ENCODE measurements at regions not wholly inside any gene's neighbourhood (a gene's known extent, or its start where the extent isn't known, plus 50 kb on each side); places are given as distances from the start of the nearest gene placed in this dataset.

DNA sequence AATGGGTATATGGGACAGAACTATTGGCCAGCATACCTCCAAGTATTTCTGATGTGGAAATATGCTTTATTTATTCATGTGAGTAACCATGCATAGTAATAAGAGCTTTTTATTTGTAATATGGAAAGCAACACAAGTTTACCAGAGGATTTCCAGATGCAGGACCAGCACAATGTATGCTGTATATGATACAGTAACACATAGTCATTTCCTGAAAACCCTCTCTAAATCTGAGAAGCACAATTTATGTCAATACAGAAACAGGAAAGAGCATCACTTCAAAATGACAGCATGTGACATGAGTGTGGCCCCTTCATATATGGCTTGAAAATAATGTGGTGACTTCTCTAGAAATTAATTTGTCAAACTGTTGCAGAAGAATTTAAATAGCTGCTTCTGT is 1134.7 kb upstream of the ADGRL2 start:
- DNase-seq, result no peak

DNA sequence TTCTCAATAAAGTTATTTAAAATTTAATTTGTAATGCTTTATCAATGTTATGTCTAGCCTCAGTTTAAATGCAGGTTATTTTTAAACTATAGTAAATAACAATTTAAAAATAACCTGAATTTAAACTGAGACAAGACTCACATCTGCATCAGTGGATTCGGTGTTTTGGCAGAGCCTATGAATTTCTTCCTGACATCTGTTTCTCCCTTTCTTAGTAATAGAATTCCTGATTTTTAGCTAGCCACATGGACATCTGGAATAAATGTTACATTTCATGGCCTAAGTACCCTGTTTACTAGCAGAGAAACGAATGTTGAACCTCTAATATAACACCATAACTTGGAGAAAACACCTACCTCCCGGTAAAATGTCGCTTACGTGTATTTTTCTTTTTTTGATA is 1141.6 kb upstream of the ADGRL2 start:
- DNase-seq, result no peak

DNA sequence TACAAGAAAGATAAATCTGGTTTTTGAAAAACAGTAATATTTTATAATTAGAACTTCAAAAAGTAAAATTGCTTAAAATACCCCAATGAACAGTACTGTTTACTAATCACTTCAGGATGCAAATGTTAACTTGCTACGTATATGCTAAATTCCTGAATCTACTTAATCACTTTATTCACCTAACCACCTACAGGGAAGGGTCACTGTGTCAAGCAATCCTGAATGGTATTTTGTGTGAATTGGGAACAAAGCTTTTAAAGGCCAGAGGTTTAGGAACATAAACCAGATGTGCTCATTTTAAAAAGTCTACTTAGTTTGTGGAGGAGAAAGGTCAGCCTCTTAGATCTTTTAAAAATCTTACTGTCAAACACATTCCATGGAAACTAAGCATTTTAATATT is 1143.0 kb upstream of the ADGRL2 start:
- DNase-seq, result no peak

DNA sequence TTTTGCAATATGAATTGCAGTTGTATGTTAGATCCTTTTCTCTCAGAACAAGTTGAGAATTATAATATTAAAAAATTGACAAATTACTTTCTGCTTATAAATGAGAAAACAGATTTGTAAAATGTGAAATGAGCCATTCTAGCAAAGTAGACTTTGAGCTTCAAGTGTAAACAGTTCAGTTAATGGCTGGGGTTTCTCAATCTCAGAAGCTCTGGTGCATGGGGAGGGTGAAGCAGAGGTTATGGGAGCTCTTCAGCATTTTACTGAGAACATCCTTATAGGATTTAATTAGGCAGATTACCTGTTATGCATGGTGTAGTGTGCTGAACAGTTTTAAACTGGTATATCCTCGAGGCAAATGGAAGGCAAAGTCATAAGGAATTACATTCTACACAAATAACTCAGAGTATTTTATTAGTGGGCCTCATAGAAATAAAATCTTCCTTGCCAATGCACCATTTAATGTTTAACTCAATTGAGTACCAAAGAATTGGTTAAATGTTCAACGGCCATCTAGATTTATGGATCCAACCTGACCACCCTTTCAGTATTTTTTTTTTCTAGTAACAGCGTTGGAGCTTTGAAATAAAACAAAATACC is 1143.6 kb upstream of the ADGRL2 start:
- no peak for DNase-seq

DNA sequence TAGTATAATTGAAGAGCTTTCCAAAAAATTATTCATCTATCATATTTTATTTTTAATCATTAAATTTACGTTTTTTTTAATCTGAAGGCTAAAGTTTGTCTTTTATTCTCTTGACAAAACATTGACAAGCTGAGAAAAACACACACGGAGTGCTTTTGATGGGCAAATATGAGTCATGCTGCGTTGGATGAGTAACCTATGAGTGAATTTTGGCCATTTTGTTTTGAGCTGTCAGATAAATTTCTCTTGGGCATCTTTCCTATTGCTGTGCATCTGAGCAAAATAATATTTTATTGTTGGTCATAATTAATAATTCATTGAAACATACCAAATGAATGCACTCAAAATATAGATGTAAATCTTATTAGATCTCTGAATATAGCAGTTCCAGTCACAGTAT is 1144.1 kb upstream of the ADGRL2 start:
- no peak for DNase-seq

DNA sequence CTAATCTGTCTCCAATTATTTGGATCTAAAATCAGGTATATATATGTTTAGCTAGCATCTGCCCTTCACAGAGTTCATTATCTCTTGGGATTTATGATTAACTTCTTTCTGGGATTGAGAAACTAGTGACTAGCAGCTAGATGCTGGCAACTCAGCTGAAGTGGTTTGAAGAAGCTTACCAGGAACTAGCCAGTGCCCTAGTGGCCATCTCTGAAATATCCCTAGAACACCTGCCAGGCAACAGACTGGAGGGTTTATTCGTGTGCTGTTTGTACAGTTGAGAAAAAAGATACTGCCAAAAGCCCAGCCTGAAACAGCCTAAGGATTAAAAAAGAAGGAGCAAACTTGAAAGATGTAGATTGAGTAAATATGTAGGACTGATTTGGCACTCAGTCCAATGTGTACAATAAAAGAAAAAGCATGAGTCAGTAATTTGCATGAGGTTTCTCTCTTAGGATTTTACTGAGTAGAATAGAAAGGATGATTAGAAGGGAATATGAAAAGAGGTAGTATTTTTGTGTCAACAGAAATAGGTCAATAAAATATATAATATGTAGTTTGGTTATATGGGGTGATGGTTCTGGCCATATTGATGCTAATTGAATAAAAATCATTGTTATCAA is 1144.6 kb upstream of the ADGRL2 start:
- no peak for DNase-seq

DNA sequence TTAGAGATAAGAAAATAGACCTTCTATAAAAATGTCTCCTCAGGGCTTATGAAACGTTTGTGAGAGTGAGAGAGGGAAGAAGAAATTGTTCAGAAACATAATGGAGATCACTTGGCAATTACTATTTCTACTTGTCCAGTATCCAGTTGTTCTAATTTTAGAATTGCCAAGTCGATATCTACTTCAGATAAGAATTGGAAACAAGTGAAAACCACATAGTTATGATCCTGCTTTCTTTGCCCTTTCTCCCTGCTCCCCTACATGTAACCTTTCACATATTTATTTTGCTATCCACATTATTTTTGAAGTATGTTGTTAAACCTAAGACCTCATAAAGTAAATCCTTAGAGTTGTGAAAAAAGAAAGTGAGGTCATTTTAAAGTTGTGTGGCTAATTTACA is 1154.7 kb upstream of the ADGRL2 start:
- no peak for DNase-seq

DNA sequence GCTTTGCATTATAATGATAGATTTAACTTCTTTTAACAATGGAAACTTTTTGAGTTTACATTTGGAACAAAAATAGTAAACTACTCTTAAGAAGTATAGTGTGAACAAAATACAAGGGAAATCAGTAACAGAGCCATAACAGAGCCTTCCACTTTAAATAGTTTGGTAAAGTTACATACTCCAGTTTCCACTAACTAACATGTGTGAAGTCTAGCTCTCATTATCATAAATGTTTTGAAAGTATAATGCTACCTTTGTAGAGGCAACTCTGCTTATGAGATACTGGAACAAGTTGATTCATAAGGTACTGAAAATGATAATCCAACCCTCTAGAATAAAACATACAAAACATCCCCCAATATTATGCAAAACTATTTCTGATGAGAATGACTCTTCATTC is 1155.1 kb upstream of the ADGRL2 start:
- DNase-seq, result no peak

DNA sequence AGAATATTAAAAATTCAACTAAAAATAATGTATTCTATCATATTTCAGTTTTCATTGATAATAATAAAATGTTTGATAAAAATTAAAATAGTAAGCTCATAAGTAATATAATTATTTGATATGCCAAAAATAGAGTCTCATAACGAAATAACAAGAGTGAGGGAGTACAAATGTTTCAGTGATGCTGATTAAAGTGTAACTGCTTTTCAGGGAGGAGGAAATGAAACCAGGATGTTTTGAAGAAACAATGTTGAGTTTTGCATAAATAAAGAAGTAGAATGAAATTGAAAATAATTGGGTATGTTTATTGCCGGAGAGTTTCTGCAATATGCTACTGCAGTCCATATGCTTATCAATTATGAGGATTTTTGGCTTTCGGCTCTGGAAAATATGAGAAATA is 1159.8 kb upstream of the ADGRL2 start:
- DNase-seq, result no peak

DNA sequence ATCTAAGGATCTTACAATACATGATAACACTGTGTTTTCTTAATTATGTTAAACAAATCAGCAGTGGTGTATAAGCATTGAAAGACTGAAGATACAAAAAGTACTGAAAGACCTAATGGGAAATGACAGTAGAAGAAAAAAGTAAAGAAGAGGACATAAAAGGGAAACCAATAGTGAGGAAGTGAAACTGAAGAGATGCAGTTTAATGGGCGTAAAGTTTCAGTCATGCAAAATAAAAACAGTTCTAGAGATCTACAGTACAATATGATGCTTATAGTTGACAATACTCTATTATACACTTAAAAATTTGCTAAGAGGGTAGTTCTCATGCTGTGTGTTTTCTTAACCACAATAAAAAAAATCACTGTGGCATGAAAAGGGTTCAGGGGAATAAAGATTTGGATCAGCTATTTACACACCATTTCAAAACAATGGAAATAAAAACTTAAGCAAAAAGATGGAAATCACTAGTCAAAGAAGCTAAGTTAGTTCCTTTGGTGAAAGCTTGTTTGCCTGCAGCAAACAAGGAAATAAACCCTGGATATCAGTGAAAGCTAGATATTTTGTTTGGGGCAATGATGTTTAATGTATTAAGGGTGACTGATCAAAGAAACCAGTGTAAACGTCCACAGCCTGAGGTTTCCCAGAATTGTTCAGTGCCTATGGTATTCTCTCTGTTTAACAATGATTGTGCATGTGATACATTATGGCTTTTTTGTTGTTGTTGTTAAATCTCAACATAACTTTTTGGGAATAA is 1160.8 kb upstream of the ADGRL2 start:
- DNase-seq, result no peak

DNA sequence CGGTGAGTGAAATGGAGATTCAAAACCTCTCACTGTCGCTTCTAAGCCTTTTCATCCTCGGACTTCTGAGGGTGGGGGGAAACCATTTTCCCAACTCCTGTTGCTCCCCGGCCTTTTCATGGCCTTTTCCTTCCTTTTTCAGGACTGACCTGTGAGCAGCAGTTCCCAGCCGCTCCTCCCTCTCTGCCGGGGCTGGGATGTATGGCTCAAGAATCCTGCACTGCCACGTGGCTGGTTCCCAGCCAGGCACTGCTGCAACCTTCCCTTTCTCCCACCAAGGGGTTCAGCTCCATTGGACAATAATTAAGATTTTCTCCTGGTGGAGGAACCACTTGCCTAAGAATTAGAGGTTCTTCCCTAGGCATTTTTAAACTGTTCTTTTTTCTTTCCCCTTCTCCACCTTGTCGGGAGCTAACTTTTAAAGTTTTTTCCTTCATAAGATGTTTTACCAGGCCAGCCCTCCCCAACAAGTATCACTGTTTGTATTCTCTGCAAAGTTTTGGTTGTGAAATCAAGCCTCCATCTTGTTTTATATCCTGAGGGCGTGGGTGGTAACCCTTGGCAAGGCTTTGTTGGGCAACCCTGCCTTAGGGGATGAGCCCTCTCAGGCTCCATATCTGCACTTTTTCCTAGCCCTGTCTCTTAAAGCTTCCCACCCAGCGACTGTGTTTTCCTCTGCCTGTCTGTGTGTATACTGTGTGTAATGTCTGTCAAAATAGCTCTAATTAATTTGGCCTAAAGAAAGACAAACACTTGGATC is 1166.6 kb upstream of the ADGRL2 start:
- no peak for DNase-seq

DNA sequence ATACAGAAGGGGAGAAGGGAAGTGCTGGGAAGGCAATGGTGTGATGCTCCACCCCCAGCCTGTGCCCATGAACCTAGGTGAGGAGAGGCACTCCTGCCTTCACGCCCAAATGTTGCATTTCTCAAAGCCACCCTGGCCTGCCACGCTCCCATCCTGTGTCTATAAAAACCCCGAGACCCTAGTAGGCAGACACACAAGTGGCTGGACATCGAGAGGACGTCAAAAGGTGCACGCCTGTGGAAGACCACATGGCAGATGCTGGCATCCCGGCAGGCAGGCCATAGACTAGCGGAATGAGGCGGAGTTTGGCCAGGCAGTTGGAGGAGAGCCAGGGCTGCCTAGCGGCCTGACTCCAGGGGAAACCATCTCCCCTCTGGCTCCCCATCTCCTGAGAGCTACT is 1168.5 kb upstream of the ADGRL2 start:
- DNase-seq, result no peak

DNA sequence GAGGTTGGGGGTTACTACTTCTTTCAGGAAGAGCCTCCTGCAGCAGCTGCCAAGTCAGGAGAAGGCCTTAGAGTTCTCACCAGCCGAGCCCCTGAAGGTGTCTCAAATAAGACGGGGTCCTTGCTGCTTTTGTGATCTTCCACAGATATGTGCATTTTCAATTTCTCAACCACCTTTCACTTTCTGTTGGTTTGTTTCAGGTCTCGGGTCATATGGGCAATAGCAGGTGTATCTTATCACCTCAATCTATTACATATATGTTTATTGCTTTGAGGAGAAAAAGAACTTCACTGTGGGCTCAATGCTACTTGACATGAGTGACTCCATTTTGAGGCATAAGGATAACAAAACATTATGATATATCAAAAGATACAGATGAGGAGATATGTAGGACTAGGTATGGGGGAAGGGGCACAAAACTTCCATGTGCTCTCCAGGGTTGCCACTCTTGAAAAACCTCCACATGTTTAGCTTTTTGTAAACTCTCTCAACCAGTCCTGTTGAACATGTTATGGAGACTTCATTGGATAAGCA is 1171.4 kb upstream of the ADGRL2 start:
- DNase-seq, result no peak

DNA sequence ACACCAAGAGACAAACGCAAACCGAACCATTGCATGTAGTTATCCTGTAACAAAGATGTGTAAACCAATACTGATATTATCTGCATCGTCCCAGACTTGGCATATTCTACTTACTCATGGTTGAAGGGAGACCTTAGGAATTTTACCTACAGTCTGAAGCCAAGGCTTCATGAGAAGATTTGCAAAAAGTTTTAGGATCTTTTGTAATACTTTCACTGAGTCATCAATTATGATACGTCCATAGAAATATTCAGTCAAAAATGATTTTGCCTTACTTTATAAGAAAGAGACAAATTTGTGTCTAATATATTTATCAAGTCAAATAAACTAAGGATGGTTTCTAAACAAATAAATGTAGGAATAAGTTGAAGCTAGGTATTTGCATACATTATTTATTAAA is 1176.1 kb upstream of the ADGRL2 start:
- DNase-seq, result no peak

DNA sequence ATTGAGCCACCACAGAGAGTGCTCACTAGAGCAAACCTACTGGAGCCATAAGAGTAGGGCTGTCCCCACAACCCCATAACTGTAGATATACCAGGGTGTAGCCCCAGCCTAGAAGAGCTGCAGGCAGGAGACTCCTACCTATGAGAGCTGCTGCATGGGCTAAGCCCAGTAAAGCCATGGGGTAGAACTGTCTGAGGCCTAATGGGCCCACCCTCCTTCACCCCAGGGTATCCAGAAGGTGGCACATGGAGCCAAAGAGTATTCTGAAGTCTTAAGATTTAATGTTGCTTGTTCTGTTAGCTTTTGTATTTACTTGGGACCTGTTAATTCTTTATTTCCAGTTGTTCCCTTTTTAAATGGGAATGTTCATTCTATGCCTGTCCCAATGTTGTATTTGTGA is 1193.7 kb upstream of the ADGRL2 start:
- DNase-seq, result no peak

DNA sequence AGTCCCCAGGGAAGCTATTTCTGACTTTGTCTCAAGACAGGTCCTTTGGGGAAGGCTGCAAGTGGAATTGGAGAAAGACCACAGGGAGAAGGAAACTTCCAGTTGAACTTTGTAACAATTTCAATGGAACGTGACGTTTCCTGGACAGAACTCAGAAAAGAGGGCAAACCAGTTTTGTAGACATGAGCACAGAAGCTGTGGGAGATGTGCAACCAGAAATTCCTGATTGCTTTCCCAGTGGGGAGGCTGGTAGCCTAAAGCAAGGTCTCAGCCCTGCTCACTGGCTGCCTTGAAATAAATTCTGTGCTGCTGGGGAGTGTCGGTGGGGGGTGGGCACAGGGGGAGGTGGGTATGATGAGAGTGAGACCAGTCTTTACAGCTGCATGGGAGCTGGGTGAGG is 1206.7 kb upstream of the ADGRL2 start:
- DNase-seq, result no peak

DNA sequence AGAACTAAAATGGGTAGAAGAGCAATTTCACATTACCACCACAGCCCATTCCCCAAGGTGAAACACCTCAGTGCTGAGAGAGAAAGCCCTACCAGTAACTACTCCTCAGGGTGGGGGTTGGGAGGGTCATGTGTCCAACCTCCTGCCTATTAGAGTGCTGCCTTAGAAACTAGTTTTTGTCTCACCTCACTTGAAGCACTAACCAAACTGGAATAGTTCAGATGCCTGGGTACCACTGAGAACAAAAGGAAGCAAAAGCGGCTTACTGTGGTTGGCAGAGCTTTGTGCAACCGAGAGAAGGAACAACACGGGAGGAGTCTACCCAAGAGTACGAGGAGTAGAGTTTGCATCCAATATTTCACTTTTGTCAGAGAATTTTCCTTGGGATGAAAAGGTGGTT is 1207.5 kb upstream of the ADGRL2 start:
- DNase-seq, result no peak

DNA sequence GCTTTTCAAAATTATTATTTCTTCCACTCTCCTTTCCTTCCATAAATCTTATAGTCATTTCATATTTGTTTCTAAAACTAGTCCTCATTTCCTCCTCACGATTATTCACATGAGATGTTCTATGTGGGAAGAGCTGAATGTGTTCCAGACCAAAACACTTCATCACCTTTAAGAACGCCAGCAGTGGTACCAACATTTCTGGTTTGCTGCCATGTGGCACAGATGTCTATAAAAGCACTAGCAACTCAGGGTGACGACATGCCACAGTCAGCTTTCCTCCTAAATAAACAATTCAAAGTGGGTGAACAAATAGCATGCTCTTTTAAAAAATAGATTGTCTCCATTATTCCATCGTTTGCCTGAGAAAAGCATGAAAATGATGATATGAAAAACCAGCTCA is 1217.8 kb upstream of the ADGRL2 start:
- DNase-seq, result no peak

DNA sequence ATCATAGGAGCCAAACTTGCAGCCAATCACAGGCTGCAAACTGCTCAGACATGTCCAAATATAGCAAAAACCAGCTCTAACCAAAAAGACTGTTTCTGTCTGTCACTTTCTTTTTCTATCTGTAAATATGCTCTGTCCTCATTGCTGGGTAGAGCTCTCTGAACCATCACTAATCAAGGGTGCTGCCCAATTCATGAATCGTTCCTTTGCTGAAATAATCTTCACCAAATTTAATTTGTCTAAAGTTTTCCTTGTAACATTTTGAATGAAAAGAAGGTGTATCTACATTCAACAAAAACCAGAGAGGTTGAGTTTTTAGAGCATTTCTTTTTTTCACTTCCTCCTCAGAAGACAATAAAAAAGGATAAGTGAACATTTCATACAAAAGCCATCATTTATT is 1221.7 kb upstream of the ADGRL2 start:
- no peak for DNase-seq

DNA sequence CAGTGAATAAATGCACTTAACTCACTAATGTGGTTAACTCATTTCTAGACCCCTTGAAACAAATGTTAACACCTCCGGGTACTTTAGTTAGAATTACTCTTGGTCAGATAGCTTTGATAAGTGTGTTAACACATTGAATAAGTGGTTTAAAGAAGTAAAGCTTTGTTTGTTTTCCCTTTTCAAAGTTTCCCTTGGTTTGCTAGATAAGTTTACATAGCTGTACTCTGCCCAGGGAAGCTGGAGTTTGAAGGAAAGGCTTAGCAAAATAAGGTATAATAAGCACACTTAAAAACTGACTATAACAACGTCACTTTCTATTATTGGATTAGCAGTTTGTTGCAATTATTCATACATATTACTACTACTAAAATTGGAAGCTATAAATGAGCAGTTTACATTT is 1233.9 kb upstream of the ADGRL2 start:
- no peak for DNase-seq

DNA sequence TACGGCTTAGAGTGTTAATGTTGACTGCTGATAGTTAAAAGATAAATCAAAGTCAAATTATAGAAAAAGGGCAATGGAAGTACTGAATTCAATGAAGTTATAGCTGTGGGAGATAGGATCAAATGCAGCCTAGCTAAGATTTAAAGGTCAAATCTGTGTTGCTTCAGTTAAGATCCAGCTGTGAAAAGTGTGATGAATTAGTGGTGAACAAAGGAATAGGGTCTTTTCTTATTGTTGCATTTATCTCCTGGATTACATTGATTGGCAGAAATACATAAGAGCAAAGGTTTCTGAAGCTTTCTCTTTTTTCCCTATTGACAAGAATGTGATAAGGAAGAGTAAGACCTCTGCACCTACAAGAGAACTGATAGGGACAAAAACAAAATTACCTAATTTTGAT is 1234.6 kb upstream of the ADGRL2 start:
- no peak for DNase-seq

DNA sequence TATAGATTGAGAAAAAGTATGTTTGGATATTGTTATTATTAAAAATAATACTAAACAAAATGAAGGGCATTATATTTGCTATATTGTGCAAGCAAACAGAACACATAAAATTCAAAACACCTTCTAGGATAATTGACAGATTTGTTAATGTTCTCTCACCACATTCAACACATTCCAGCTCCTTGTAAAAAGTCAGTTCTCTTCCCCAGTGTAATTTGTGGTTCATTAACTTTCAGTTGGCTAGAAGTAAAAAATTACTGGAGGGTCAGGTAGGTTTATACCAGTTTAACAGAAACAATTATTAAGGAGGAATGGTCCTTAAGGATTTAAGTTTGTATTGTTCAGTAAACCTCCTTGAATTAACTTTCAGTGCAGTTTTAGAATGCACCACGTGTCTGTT is 1235.3 kb upstream of the ADGRL2 start:
- no peak for DNase-seq

DNA sequence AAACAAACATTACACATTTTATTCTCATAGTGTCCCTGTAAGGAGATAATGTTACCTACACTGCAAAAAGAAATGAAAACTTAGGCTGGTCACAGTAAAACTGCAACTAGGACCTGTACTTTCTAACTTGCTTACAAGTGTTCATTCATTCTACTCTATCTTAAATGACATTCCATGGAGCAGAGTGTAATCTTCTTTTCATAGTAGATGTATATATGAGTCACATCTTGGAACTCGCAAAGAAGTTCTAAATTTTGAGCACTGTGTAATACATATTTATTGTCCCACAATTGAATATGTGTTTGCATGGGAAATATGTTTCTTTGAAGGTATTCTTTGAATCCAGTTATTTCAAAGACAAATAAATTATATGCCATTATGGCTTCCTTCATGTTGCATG is 1258.5 kb upstream of the ADGRL2 start:
- no peak for DNase-seq

DNA sequence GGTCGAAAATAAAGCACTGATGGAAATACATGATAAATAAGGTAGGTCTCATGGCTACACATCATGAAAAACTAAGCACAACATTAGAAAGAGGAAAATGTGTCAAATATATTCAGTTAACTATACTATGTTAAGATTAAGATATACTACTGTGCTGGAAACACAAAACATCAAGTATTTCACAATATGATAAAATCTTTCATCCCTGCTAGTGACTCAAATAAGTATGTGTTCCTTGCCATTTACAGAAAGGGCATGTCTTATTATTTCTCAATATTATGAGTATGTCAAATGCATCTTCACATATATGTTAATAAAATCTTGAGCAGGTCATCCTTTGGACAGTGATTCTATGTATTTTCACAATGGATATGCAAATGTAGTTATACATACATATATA is 1260.1 kb upstream of the ADGRL2 start:
- no peak for DNase-seq

Data from suppressor macrophage treated with lipopolysaccharide for 4 hours (primary cell).